Uterus (tissue), 3 donors: ENCODE measurements at regions not wholly inside any gene's neighbourhood (a gene's known extent, or its start where the extent isn't known, plus 50 kb on each side); places are given as distances from the start of the nearest gene placed in this dataset.

ENCODE experiments used
- DNase-seq, 2 donors: peaks; one replicate each; pipeline ENCODE4 v3.0.0-alpha.2; 2019 to 2020
- H3K27ac ChIP-seq, 2 donors: fragments of 200-600 bp; sonication (generic); 1 replicate in 1 of 2; 2 replicates in 1 of 2; pipeline ENCODE4 v1.5.1; 2016 to 2018
- H3K27me3 ChIP-seq, 2 donors: fragments of 200-600 bp; sonication (generic); one replicate each; pipeline ENCODE4 v1.5.1; 2018 to 2019; ENCODE audit warnings: control low read depth in 1 of 2
- H3K36me3 ChIP-seq, 2 donors: fragments of 200-600 bp; sonication (generic); one replicate each; pipeline ENCODE4 v1.5.1; 2019; ENCODE audit warnings: control low read depth in 1 of 2
- H3K4me1 ChIP-seq, 2 donors: fragments of 200-600 bp; sonication (generic); one replicate each; pipeline ENCODE4 v1.5.1; 2018 to 2019; ENCODE audit warnings: control low read depth in 1 of 2
- H3K4me3 ChIP-seq, 2 donors: fragments of 200-600 bp; sonication (generic); 1 replicate in 1 of 2; 2 replicates in 1 of 2; pipeline ENCODE4 v1.5.1; 2018 to 2019; ENCODE audit warnings: mild to moderate bottlenecking in 1 of 2
- H3K9me3 ChIP-seq, 2 donors: fragments of 200-600 bp; sonication (generic); one replicate each; pipeline ENCODE4 v1.5.1; 2019; ENCODE audit warnings: control low read depth in 1 of 2
- POLR2A ChIP-seq, 2 donors: fragments of 450-650 bp; IDR thresholded peaks; one replicate each; pipeline ENCODE4 v1.6.1; 2016; ENCODE audit warnings: antibody characterized with exemption in 2 of 2, mild to moderate bottlenecking in 1 of 2, moderate library complexity in 1 of 2
- intact Hi-C: fragments of 100-400 bp; cut with DNase I; formaldehyde crosslinking; loops from one replicate; pipeline ENCODE4 v1.15.1; 2023; ENCODE audit warnings: low total_unique reads
- TF ChIP-seq, protein P1 (sequence below), 4 experiments: fragments of 200-600 bp in 2 of 4; fragments of 450-650 bp in 2 of 4; sonication (generic) in 2 of 4; IDR thresholded peaks; one replicate each; pipeline ENCODE4 v1.5.1; 2016 to 2019; ENCODE audit warnings: antibody characterized with exemption in 4 of 4, mild to moderate bottlenecking in 2 of 4, moderate library complexity in 1 of 4
- donor health status: DM: yes; HTN: yes; CAD: no.

DNA sequence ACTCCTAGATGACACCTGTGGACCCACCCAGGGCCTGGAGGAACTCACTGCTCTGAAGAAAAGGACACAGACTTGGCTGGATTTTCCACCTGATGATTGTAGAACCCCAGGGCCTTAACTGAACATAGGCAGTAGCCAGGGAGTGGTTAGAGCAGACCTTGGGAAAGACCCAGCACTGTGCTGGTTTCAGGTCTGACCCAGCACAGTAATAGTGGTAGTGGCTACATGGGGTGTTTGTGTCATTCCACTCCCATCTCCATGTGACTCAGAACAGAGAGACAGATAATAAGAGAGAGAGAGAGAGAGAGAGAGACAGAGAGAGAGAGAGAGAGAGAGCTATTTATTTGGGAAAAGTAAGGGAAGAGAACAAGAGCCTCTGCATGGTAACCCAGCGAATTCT is 239.1 kb upstream of the MEOX2 start:
- Histone ChIP-seq H3K27me3 (no peaks in the 10 kb centered on the region), H3K4me1 (no peaks in the 10 kb centered on the region), H3K27ac (no peak overlapping the region), H3K9me3 (peaks cover 0 to 2% of the 10 kb centered on the region in 2 donors), H3K4me3 (no peak overlapping the region), H3K36me3 (no peaks in the 10 kb centered on the region)
- DNase-seq: no peak
- TF ChIP-seq, protein P1, sequence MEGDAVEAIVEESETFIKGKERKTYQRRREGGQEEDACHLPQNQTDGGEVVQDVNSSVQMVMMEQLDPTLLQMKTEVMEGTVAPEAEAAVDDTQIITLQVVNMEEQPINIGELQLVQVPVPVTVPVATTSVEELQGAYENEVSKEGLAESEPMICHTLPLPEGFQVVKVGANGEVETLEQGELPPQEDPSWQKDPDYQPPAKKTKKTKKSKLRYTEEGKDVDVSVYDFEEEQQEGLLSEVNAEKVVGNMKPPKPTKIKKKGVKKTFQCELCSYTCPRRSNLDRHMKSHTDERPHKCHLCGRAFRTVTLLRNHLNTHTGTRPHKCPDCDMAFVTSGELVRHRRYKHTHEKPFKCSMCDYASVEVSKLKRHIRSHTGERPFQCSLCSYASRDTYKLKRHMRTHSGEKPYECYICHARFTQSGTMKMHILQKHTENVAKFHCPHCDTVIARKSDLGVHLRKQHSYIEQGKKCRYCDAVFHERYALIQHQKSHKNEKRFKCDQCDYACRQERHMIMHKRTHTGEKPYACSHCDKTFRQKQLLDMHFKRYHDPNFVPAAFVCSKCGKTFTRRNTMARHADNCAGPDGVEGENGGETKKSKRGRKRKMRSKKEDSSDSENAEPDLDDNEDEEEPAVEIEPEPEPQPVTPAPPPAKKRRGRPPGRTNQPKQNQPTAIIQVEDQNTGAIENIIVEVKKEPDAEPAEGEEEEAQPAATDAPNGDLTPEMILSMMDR (IDR thresholded peaks at IDR 0.05): no peak
- no peak for TF ChIP-seq POLR2A (IDR thresholded peaks at IDR 0.05)
- intact Hi-C loops: no loop called here

DNA sequence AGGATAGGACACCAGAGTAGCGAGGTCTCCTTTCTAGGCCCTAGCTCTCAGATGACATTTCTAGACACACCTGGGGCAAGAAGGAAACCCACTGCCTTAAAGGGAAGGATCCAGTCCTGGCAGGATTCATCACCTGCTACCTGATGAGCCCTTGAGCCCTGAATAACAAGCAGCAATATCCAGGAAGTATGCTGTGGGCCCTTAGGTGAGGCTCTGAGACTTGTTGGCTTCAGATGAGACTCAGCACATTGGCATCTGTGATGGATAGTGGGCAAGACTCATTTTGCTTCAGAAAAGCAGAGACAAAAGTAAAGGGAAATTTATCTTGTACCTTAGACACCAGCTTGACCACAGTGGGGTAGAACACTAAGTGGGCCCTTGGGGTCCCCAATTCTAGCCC is 238.4 kb upstream of the MEOX2 start:
- TF ChIP-seq POLR2A (IDR thresholded peaks at IDR 0.05): no peak
- TF ChIP-seq, protein P1 (IDR thresholded peaks at IDR 0.05): no peak
- peaks cover 0 to 2% of the 10 kb centered on the region in 2 donors for H3K9me3 ChIP-seq
- intact Hi-C loops: no loop called here

DNA sequence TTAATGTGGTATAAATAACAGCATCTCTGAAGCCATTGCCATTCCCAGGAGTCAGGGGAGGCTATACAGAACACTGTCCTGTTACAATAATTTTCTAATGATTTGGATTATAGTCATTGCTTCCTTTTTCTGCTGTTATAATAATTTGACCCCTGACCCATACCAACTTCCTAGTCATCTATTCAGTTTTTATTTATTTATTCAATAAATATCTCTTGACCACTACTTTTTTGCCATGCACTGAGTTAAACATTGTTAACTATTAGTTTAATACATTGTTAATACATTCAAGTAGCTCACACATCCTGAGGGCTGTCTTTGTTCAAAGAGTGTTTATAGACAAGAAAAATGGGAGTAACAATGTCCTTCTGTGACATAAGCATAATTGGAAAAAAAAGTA is 235.5 kb upstream of the MEOX2 start:
- Histone ChIP-seq H3K9me3 (peaks cover 0 to 2% of the 10 kb centered on the region in 2 donors), H3K4me1 (no peaks in the 10 kb centered on the region), H3K4me3 (no peak overlapping the region), H3K36me3 (no peaks in the 10 kb centered on the region), H3K27me3 (no peaks in the 10 kb centered on the region), H3K27ac (no peak overlapping the region)
- DNase-seq: no peak
- intact Hi-C loops: no loop called here
- TF ChIP-seq POLR2A (IDR thresholded peaks at IDR 0.05): no peak
- TF ChIP-seq, protein P1 (IDR thresholded peaks at IDR 0.05): no peak

More for the DNA sequence above, 238.4 kb upstream of the MEOX2 start:
- DNase-seq: no peak
- Histone ChIP-seq H3K27ac (no peak overlapping the region), H3K4me1 (no peaks in the 10 kb centered on the region), H3K4me3 (no peak overlapping the region), H3K27me3 (no peaks in the 10 kb centered on the region), H3K36me3 (no peaks in the 10 kb centered on the region)

DNA sequence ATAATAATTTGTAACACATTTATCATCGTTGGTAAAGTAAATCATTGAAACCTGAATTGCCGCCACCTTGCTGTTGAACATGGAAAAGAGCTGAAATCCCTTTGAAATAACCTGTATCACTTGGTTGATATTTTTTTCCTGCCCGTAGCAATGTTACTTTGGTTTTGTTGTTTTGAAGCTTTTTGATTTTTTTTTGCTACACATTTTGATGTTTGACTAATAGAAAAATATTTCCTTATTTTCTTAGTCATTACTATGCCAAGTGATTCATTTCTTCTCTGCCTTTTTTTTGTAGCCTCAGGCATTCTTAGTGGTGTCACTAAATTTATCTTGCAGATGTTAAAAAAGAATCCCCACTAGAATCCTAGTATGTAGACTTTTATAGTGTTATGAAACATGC is 235.1 kb upstream of the MEOX2 start:
- no peaks in the 10 kb centered on the region for H3K36me3 ChIP-seq
- H3K4me3 ChIP-seq: no peak overlapping the region
- no peak overlapping the region for H3K27ac ChIP-seq
- intact Hi-C loops: no loop called here
- H3K4me1 ChIP-seq: no peaks in the 10 kb centered on the region
- TF ChIP-seq, protein P1 (IDR thresholded peaks at IDR 0.05): no peak
- no peak for TF ChIP-seq POLR2A (IDR thresholded peaks at IDR 0.05)
- H3K9me3 ChIP-seq: no peaks in the 10 kb centered on the region
- no peaks in the 10 kb centered on the region for H3K27me3 ChIP-seq
- no peak for DNase-seq

DNA sequence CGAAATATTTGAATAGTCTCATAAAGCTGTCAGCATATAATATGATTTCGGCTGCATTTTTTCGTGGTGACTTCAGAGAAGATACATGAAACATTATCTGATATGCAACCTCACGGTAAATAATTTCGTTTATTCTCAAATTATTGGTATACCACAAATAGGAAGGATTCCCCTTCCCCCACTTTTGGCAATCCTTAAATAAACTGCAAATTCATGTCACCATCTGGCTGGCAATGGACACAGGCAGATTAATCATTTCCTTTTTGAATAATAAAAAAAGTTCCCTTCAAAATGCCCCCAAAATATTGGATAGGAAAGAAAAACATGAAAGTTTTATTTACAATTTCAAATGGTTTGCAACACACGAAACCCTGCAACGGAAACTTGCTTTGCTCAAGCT is 234.5 kb upstream of the MEOX2 start:
- TF ChIP-seq, protein P1 (IDR thresholded peaks at IDR 0.05): no peak
- no peaks in the 10 kb centered on the region for H3K27me3 ChIP-seq
- H3K36me3 ChIP-seq: no peaks in the 10 kb centered on the region
- H3K27ac ChIP-seq: no peak overlapping the region
- H3K9me3 ChIP-seq: no peaks in the 10 kb centered on the region
- H3K4me3 ChIP-seq: no peak overlapping the region
- H3K4me1 ChIP-seq: no peaks in the 10 kb centered on the region
- intact Hi-C loops: no loop called here
- no peak for DNase-seq
